ENCODE measurements at regions not wholly inside any gene's neighbourhood (a gene's known extent, or its start where the extent isn't known, plus 50 kb on each side); places are given as distances from the start of the nearest gene placed in this dataset.
"Not testable (repeated sequence)": the region's sequence is repeated elsewhere in the genome, so short reads cannot be mapped to it uniquely, and the experiment has no call there.

DNA sequence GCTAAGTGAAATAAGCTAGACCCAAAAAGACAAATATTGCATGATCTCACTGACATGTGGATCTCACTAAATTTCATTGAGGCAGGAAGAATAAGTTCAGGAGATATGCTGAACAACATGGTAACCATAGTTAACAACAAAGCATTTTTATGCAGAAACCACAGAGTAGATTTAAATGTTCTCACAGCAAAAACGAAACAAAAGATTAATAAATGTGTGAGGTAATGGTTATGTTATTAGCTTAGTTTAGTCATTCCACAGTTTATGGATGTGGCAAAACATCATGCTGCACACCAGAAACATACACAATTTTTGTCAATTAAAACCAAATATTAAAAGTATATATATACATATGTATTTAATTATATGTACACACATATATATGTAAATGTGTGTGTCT is 765.8 kb downstream of the SLITRK5 start:
- no peak for DNase-seq

GRCh38 chr13:88450515-88450914 is 779.3 kb downstream of the SLITRK5 start:
- DNase-seq, result no peak

DNA sequence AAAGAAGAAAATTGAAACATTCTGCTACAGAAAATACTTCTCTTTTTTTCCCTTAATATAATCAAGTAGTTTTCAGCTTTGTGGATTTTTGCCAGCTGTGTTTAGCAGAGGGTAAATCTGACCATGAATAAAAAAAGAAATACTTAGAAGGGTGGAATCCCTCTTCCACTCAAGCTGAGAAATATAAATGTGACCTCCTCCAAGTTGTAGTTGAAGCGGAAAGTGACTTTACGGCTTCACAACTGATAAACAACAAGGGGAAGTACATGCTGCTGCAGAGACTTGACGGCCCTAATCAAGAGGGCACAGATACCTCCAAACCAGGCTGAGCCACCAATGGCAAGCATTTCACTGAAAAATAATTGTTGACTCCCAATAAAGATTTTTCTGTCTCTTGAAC is 785.0 kb downstream of the SLITRK5 start:
- DNase-seq, result no peak

- DNase-seq, result no peak
Observed at GRCh38 chr13:88459331-88459730, 788.2 kb downstream of the SLITRK5 start.

GRCh38 chr13:88461272-88462009 is 790.3 kb downstream of the SLITRK5 start:
- DNase-seq, result no peak

DNA sequence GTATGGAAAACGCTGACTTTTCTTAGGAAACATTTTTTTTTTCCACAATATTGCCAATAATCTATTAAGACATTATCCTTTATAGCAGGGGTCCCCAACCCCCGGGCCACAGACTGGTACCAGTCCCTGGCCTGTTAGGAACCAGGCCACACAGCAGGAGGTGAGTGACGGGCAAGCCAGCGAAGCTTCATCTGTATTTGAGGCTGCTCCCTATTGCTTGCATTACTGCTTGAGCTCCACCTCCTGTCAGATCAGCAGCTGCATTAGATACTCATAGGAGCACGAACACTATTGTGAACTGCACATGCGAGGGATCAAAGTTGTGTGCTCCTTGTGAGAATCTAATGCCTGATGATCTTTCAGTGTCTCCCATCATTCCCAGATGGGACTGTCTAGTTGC is 793.7 kb downstream of the SLITRK5 start:
- DNase-seq, result no peak

DNA sequence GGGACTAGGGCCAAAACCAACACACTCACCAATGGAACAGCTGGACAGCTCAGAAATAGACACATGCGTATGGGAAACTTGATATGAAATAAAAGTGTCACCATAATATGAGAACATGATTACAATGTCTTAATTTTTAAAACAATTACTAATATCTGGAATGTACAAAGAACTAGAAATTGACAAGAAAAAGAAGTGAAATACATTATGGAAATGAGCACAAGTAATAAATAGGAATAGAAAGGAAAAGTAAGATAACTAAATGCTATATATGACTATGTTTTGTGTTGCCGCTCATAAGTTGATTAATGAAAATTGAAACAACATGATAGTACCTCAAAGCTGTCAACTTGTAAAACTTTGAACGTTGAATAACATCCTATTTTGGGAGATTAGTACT is 801.1 kb downstream of the SLITRK5 start:
- no peak for DNase-seq

DNA sequence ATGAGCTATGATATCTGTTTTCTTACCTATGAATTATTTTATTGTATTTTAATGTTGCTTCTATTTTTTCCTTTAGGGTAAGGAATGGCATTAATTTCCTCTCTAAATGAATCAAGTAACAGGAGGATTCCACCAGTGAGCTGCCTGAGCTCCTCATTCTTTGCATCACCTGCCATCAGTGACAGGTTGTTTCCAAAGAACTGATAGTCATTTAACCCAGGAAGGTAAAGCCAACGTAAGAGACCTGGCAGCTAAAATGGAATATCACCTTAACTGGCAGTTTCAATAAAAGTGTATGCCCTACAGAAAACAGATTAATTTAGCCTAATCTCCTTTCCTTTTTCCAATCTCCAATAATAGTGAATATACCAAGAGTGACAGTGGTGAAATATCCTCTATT is 812.0 kb downstream of the SLITRK5 start:
- DNase-seq, result no peak

GRCh38 chr13:88507909-88508308 is 836.7 kb downstream of the SLITRK5 start:
- DNase-seq, result no peak

- DNase-seq, result not testable (repeated sequence)
Observed at GRCh38 chr13:88512993-88513392, 841.8 kb downstream of the SLITRK5 start.

DNA sequence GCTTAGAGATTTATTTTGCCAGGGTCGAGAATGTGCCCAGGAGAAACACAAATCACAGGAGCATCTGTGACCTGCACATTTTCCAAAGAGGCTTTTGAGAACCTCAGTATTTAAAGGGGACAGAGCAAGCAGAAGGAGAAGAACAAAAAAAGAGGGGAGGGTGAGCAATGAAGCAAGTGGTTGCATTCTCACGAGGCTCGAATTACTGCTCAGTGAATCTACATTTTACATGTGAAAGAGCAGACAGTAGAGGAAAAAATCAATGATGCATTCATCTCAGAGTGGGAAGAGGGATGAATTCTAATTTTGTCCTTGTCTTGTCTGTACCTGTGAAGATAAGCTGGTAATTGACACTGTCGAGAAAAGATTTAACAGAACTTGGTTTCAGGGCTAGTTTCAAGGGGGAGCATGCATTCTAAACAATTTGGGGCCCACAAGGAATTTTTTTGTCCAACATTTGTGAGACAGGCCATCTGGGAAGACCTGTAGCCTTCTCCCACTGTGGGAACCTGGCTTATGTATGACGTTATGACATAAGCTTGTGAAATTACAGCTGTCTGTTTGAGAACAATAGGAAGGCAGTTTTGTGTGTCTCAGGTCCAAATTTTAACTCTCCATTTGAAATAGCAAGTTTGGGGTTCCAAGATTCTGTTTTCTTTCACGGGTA is 855.1 kb downstream of the SLITRK5 start:
- no peak for DNase-seq

DNA sequence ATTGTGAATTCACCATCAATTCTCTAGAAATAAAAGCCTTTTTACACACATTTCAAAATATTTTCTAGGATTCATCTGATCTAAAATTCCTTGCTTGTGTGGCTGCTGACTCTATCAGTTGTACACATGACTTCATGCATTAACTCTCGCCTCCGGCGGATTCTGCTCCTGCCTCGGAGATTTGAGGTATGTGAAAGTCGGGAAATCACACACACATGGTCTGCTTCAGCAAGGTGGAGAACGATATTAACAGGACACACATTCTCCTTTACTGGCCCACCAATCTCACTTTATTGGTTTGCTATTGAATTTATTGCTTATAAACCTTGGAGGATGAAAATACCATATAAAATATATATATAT is 855.7 kb downstream of the SLITRK5 start:
- no peak for DNase-seq

DNA sequence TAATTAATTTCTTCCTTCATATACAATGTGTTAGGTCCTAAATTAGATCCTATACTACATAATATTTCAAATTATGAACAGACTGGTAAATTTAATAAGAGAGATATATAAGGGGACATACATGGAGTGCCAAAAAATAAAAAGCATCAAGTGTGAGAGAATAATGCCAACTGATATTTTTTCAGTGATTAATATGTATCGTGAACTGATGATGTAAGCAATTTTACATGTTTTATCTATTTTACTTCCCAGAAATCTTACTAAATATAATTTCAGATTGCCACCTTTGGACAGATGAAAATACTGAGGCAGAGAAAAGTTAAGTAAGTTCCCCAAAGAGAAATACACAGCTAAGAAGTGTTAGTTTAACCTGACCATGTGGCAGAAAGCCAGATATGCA is 870.8 kb downstream of the SLITRK5 start:
- DNase-seq, result no peak

DNA sequence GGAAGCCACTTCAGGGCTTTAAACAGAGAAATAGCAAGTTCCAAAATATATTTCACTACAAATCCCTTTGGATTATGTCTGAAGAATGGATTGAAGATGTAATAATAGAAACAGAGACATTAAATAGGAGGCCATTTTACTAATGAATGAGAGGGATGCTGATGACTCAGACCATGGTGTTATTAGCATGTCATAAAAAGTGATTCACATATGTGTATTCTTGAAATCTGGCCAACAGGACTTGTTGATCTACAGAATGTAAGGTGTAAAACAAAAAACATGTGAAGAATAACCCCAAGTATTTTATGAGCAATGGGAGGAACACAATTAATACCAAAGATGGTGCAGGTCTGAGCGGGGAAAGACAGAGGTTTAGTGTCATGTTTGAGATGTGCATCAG is 873.7 kb downstream of the SLITRK5 start:
- DNase-seq, result no peak

GRCh38 chr13:88552966-88553365 is 881.8 kb downstream of the SLITRK5 start:
- no peak for DNase-seq

DNA sequence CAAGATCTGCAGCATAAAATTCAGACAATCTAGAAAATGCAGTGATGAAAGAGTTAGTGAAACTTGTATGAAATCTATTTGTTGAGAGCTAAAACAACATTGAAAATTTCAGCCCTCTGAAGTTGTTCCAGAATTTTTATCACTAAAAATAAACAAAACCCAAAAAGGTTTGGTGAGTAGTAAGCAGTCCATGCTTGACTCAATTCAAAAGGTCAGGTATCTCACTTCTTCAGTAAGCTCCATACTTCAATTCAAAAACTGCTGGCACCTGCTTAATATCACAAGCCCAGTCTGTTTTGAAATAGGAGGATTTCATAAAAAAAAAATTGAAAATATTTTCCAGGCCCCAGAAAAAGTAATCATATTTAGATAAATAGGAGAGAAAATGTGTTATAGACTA is 894.4 kb downstream of the SLITRK5 start:
- no peak for DNase-seq

- no peak for DNase-seq
Observed at GRCh38 chr13:88585861-88586260, 914.7 kb downstream of the SLITRK5 start.

DNA sequence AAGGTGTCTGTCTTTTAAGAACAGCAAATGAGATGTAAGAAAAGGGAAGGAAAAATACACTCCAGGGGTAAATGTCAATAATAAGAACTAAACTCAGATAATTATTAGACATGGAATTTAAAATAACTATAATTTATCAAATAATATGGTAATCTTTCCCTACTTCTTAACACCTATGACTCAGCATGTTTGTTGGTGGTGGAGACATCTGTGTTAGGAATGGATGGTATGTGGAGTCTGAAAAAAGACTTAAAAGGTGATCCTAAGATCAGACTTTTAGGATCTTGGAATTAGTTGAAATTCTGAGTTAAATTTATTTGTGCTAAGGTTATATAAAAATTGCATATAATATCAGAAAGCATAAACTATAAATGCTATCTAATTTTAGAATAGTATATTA is 915.1 kb downstream of the SLITRK5 start:
- no peak for DNase-seq

DNA sequence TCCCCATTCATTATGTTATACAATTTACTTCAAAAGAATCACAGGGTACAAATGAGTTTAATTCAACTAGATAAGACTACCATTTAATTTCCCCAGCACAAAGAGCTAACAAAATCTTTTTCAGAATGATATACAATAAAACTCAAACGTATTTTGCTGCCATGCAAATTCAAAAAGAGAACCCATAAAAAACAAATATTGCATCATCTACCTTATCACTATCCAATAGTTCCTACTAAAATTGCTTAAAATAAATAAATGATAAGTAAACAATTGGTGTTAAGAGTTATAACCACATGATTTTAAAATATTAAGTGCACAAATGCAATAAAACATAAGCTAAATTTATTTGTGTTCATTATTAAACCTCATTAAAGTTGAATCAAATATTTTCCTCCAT is 919.4 kb downstream of the SLITRK5 start:
- no peak for DNase-seq

DNA sequence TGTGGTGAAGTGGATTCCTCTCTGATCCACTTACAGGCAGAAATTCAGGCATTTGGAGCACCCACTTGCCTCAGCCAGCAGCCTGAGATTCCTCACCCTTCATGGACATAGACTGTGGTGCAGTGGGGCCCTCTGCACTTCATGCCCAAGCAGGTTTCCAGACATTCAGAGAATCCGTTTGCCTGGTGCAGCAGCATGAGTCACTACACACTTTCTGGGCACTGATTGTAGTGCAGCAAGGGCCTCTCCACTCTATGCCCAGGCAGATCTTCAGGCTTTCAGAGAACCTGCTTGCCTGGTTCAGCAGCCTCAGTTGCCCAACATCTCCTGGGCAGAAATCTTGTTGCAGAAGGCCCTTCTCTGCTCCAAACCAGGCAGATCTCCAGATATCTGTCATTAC is 920.9 kb downstream of the SLITRK5 start:
- DNase-seq, result no peak

- DNase-seq, result no peak
Observed at GRCh38 chr13:88601949-88602348, 930.8 kb downstream of the SLITRK5 start.

DNA sequence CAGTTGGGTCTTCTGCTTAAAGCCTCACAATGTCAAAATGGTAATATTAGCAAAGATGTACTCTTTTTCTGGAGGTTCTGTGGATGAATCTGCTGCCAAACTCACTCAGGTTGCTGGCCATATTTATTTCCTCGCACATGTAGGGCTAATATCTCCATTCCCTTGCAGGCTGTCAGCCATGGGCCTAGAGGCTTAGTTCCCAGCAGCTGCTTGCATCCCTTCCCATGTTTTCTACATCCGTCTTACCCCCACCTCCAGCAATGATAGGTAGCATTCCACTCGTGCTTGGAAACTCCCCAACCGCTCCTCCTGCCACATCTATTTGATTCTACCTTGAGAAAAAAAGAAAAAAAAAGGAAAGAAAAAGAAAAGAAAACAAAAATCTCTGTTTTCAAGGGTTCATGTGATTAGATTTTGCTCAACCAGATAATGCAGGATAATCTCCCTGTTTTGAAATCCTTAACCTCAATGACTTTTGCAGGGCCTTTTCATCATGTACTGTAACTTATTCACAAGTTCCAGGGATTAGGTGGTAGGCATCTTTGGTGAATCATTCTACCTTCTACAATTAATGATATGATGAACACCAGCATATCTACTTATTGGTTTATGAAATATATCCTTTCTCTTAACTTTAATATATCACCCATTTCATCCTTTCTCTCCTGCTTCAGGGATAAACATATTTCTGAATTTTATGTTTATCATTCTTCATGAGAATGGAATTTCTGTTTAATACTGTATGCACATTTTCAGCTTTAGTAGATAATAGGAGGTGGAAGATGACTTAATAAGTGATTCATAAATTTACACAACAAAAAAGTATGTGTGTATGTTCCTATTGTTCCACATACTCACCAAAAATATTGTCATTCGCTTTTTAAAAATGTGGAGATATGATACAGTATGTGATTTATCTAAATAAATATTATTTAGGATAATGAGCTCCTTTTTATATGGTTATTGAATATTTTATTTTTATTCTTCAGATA is 931.9 kb downstream of the SLITRK5 start:
- DNase-seq, result no peak

GRCh38 chr13:88617176-88617575 is 946.0 kb downstream of the SLITRK5 start:
- no peak for DNase-seq

All from DMS153 (cell line).